Ishikawa (cell line): ENCODE measurements at regions not wholly inside any gene's neighbourhood (a gene's known extent, or its start where the extent isn't known, plus 50 kb on each side); places are given as distances from the start of the nearest gene placed in this dataset.

Source experiments
- CEBPB ChIP-seq: IDR thresholded peaks from 2 replicates; pipeline ENCODE4 v1.6.1; 2012
- CREB1 ChIP-seq: IDR thresholded peaks from 2 replicates; pipeline ENCODE4 v1.6.1; 2012; ENCODE audit warnings: low read depth
- EGR1 ChIP-seq: IDR thresholded peaks from 2 replicates; pipeline ENCODE4 v1.6.1; 2012
- EP300 ChIP-seq: IDR thresholded peaks from 2 replicates; pipeline ENCODE4 v1.6.1; 2012; ENCODE audit warnings: borderline replicate concordance
- FOXM1 ChIP-seq: IDR thresholded peaks from 2 replicates; pipeline ENCODE4 v1.6.1; 2012; ENCODE audit warnings: low read depth, borderline replicate concordance
- MAX ChIP-seq: IDR thresholded peaks from 2 replicates; pipeline ENCODE4 v1.6.1; 2012
- NFIC ChIP-seq: IDR thresholded peaks from 2 replicates; pipeline ENCODE4 v1.6.1; 2012
- RAD21 ChIP-seq: IDR thresholded peaks from 2 replicates; pipeline ENCODE4 v1.6.1; 2012; ENCODE audit warnings: low read depth
- REST ChIP-seq: IDR thresholded peaks from 2 replicates; pipeline ENCODE4 v1.6.1; 2012; ENCODE audit warnings: low read depth, mild to moderate bottlenecking
- TAF1 ChIP-seq: IDR thresholded peaks from 2 replicates; pipeline ENCODE4 v1.6.1; 2012; ENCODE audit warnings: low read depth, mild to moderate bottlenecking
- TCF12 ChIP-seq: IDR thresholded peaks from 2 replicates; pipeline ENCODE4 v1.6.1; 2012; ENCODE audit warnings: low read depth
- TEAD4 ChIP-seq: IDR thresholded peaks from 2 replicates; pipeline ENCODE4 v1.6.1; 2012
- USF1 ChIP-seq: IDR thresholded peaks from 2 replicates; pipeline ENCODE4 v1.6.1; 2012
- YY1 ChIP-seq: IDR thresholded peaks from 2 replicates; pipeline ENCODE4 v1.6.1; 2012; ENCODE audit warnings: low read depth
- ZBTB7A ChIP-seq: IDR thresholded peaks from 2 replicates; pipeline ENCODE4 v1.6.1; 2012; ENCODE audit warnings: low read depth

GRCh38 chr20:60345106-60345505 is 386.9 kb downstream of the CDH26 start:
- TF ChIP-seq EGR1 = no peak
- TF ChIP-seq YY1 = no peak
- no peak for TF ChIP-seq FOXM1
- TF ChIP-seq EP300 = no peak
- no peak for TF ChIP-seq CREB1
- no peak for TF ChIP-seq TEAD4
- TF ChIP-seq NFIC = no peak
- TF ChIP-seq RAD21 = no peak
- no peak for TF ChIP-seq USF1
- no peak for TF ChIP-seq TAF1
- TF ChIP-seq ZBTB7A = no peak
- no peak for TF ChIP-seq TCF12
- TF ChIP-seq CEBPB = no peak
- no peak for TF ChIP-seq REST

- TF ChIP-seq NFIC (no peak), REST (peak; percentile 75)
Measured at GRCh38 chr20:60349418-60349817, 391.2 kb downstream of the CDH26 start.

DNA sequence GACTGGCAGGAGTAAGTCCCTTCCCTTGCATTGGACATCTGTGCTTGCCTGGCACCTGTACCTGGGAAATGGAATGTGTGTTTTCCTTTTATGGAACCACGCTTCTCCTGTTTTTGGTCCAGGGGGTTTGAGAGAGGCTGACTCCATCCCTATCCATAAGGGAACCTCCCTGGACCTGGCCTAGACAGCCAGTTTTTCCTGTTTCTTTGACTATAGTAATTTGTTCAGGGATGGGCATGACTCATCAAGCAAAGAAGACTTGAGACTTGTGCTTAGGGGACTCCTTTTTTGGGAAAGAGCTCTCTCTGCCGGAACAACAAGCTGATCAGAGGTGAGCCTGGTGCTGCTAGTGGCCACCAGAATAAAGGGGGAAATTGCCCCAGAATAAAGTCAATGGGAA is 393.8 kb downstream of the CDH26 start:
- no peak for TF ChIP-seq YY1
- TF ChIP-seq TAF1 = no peak
- no peak for TF ChIP-seq CEBPB
- no peak for TF ChIP-seq ZBTB7A
- no peak for TF ChIP-seq CREB1

GRCh38 chr20:60352596-60352995 is 394.4 kb downstream of the CDH26 start:
- TF ChIP-seq MAX (no peak), RAD21 (no peak), YY1 (no peak), FOXM1 (no peak), USF1 (no peak), ZBTB7A (no peak), CEBPB (no peak)

GRCh38 chr20:60354024-60354580 is 395.9 kb downstream of the CDH26 start:
- TF ChIP-seq TEAD4 (no peak), FOXM1 (no peak), TAF1 (no peak), USF1 (no peak), EGR1 (no peak), MAX (no peak), CREB1 (no peak), CEBPB (no peak), NFIC (no peak), TCF12 (no peak), RAD21 (no peak), REST (no peak)
